Choroid plexus epithelial cell (primary cell): ENCODE measurements at regions not wholly inside any gene's neighbourhood (a gene's known extent, or its start where the extent isn't known, plus 50 kb on each side); places are given as distances from the start of the nearest gene placed in this dataset.
A peak's percentile ranks its signal among the peaks of the same experiment; 100 is the strongest.
"Not testable (repeated sequence)": the region's sequence is repeated elsewhere in the genome, so short reads cannot be mapped to it uniquely, and the experiment has no call there.

ENCODE experiments used
- DNase-seq: peaks from one replicate; pipeline ENCODE4 v3.0.0-alpha.2; 2010; ENCODE audit warnings: low read depth
- H3K4me3 ChIP-seq: 2 replicates; pipeline ENCODE4 v1.5.1; 2011; ENCODE audit warnings: low read depth, mild to moderate bottlenecking, control low read depth, low read length, moderate library complexity
- CTCF ChIP-seq: conservative IDR thresholded peaks from 2 replicates; pipeline ENCODE4 v1.5.1; 2011; ENCODE audit warnings: low read depth, mild to moderate bottlenecking, control low read depth, inconsistent platforms, low read length, moderate library complexity

DNA sequence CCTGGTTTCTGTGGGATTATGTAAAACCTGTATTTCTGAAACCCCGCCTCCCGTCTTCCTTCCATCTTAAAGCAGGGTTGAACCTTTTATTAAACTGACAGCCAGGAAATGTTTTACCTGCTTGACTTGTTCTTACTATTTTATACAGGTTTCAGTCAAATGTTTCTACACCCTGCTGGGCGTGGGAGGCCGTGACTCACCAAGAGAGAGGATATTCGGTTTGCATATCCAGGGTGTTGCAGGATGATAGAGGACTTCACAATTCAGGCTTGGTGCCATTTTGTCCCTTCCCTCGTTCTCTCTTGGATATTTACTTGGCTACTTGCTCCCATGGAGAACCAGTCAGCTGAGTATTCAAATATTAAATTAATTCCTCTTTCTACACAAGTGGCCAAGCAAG lies 69.7 kb downstream of the ARF6 start:
- TF ChIP-seq CTCF: no peak
- peak; percentile 40 for DNase-seq
- H3K4me3 ChIP-seq: no peak overlapping the region

GRCh38 chr14:49965068-49965651 lies 72.3 kb downstream of the ARF6 start:
- H3K4me3 ChIP-seq, DNase-seq: not testable (repeated sequence)

- DNase-seq: no peak
- no peak overlapping the region for H3K4me3 ChIP-seq
- no peak for TF ChIP-seq CTCF
Measured at GRCh38 chr14:49966304-49966809, 73.5 kb downstream of the ARF6 start.

- H3K4me3 ChIP-seq: no peak overlapping the region
- DNase-seq: no peak
- TF ChIP-seq CTCF: no peak
Measured at GRCh38 chr14:49966971-49967630, 74.2 kb downstream of the ARF6 start.

GRCh38 chr14:49969961-49970360 lies 77.1 kb downstream of the ARF6 start:
- DNase-seq: no peak
- TF ChIP-seq CTCF: no peak
- no peak overlapping the region for H3K4me3 ChIP-seq

GRCh38 chr14:49970474-49971147 lies 77.7 kb downstream of the ARF6 start:
- no peak for TF ChIP-seq CTCF
- peak; percentile 87 for DNase-seq
- no peak overlapping the region for H3K4me3 ChIP-seq
